Activated CD8-positive, alpha-beta T cell treated with anti-CD3 and anti-CD28 coated beads for 36 hours (primary cell): ENCODE measurements at regions not wholly inside any gene's neighbourhood (a gene's known extent, or its start where the extent isn't known, plus 50 kb on each side); places are given as distances from the start of the nearest gene placed in this dataset.

ENCODE experiments used
- ATAC-seq: fragments of 200-7000 bp; cut with Tn5 transposase; one replicate; pipeline ENCODE4 v1.10.0; 2021; ENCODE audit warnings: mild to moderate bottlenecking, moderate library complexity
- CTCF ChIA-PET: fragments of 350-600 bp; sonication (Branson Sonifier 250); formaldehyde crosslinking; loops from one replicate; lab custom pipeline; 2021; ENCODE audit warnings: antibody characterized with exemption; lab: Charles Lee
- POLR2A ChIA-PET: fragments of 350-600 bp; sonication (Branson Sonifier 250); formaldehyde crosslinking; loops from one replicate; lab custom pipeline; 2021; ENCODE audit warnings: antibody characterized with exemption; lab: Charles Lee
- DNase-seq: peaks from one replicate; pipeline ENCODE4 v3.0.0-alpha.2; 2020
- H3K27ac Mint-ChIP-seq: one replicate; pipeline ENCODE4 v1.8.0; 2021; ENCODE audit warnings: mild to moderate bottlenecking, mixed read lengths
- H3K27me3 Mint-ChIP-seq: one replicate; pipeline ENCODE4 v1.8.0; 2021; ENCODE audit warnings: mixed read lengths
- H3K36me3 Mint-ChIP-seq: one replicate; pipeline ENCODE4 v1.8.0; 2021; ENCODE audit warnings: low read depth, mixed read lengths
- H3K4me1 Mint-ChIP-seq: one replicate; pipeline ENCODE4 v1.8.0; 2021; ENCODE audit warnings: low read depth, mixed read lengths
- H3K4me3 Mint-ChIP-seq: one replicate; pipeline ENCODE4 v1.8.0; 2021; ENCODE audit warnings: mild to moderate bottlenecking, moderate library complexity, mixed read lengths
- H3K9me3 Mint-ChIP-seq: one replicate; pipeline ENCODE4 v1.8.0; 2021; ENCODE audit warnings: mixed read lengths
- CTCF ChIP-seq: fragments of 200-600 bp; IDR thresholded peaks from one replicate; pipeline ENCODE4 v1.8.0; 2022; ENCODE audit warnings: antibody characterized with exemption, mild to moderate bottlenecking
- intact Hi-C: fragments of 100-400 bp; cut with micrococcal nuclease; formaldehyde crosslinking; loops from one replicate; pipeline ENCODE4 v1.10.0; 2022

DNA sequence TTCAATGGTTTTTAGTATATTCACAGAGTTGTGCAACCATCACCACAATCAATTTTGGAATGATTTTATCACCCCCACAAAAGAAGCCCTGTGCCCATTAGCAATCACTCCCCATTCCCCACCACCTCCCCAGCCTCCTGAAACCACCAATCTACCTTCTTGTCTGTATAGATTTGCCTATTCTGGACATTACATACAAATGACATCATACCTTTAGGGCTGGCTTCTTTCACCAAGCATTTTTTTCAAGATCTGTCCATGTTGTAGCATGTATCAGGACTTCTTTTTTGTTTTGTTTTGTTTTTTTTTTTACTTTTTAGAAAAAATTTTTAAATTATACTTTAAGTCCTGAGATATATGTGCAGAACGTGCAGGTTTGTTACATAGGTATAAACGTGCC, 108.1 kb downstream of the RTL9 start:
- POLR2A ChIA-PET = no interaction called here
- no peak overlapping the region for H3K4me3 Mint-ChIP-seq
- no peak for ATAC-seq
- intact Hi-C loops = no loop called here
- CTCF ChIA-PET = no interaction called here
- TF ChIP-seq CTCF = no peak
- no peak overlapping the region for H3K27ac Mint-ChIP-seq
- H3K27me3 Mint-ChIP-seq = peaks cover 3% of the 10 kb centered on the region
- no peaks in the 10 kb centered on the region for H3K9me3 Mint-ChIP-seq
- H3K4me1 Mint-ChIP-seq = no peaks in the 10 kb centered on the region
- DNase-seq = no peak
- H3K36me3 Mint-ChIP-seq = no peaks in the 10 kb centered on the region

DNA sequence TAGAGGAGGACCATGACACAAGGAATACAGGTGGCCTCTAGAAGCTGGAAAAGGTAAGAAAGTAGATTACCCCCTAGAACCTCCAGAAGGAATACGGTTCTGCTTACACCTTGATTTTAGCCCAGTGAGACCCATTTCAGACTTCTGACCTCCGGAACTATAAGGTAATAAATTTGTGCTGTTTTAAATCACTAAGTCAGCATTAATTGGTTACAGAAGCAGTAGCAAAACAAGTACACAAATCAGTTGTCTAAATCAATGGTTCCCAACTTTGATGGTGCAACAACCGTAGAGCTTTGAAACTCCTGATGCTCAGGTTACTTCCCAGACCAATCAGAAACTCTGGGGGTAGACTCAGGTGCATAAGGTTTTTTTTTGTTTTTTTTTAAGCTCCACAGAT, 113.6 kb downstream of the RTL9 start:
- Mint-ChIP-seq H3K27me3 (peaks cover 3% of the 10 kb centered on the region), H3K36me3 (no peaks in the 10 kb centered on the region), H3K27ac (no peak overlapping the region), H3K4me3 (no peak overlapping the region), H3K9me3 (no peaks in the 10 kb centered on the region), H3K4me1 (no peaks in the 10 kb centered on the region)
- ATAC-seq (no peak), DNase-seq (no peak)
- intact Hi-C loops = no loop called here
- CTCF ChIA-PET = no interaction called here
- no peak for TF ChIP-seq CTCF
- POLR2A ChIA-PET = no interaction called here

DNA sequence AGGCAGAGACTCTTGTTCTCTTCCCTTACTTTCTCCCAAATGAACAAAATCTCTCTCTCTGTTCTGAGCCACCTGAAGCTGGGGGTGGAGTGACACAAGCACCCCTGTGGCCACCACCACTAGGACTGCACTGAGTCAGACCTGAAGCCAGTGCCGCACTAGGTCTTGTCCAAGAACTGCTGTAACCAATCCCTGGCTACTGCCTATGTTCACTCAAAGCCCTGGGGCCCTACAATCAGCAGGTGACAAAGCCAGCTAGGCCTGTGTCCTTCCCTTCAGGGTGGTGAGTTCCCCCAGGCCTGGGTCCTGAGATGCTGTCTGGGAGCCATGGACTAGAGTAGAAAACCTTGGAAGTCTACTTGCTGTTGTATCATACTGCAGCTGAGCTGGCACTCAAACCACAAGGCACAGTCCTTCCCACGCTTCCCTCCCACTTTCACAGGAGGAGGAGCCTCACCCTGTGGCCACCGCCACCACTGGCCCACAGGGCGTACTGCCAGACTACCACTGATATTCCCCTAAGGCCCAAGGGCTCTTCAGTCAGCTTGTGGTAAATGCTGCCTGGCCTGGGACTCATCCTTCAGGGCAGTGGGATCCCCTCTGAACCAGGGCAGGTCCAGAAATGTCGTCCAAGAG, 119.1 kb downstream of the RTL9 start:
- no peak for TF ChIP-seq CTCF
- no peaks in the 10 kb centered on the region for H3K4me1 Mint-ChIP-seq
- ChIA-PET POLR2A (no interaction called here), CTCF (no interaction called here)
- ATAC-seq (no peak), DNase-seq (no peak)
- H3K27me3 Mint-ChIP-seq = no peaks in the 10 kb centered on the region
- intact Hi-C loops = no loop called here
- H3K27ac Mint-ChIP-seq = no peak overlapping the region
- no peaks in the 10 kb centered on the region for H3K9me3 Mint-ChIP-seq
- H3K4me3 Mint-ChIP-seq = no peak overlapping the region
- H3K36me3 Mint-ChIP-seq = no peaks in the 10 kb centered on the region

GRCh38 chrX:110491846-110492620, 133.4 kb downstream of the RTL9 start:
- H3K4me3 Mint-ChIP-seq = no peak overlapping the region
- H3K4me1 Mint-ChIP-seq = no peaks in the 10 kb centered on the region
- peaks cover 2% of the 10 kb centered on the region for H3K27me3 Mint-ChIP-seq
- ATAC-seq = no peak
- intact Hi-C loops = no loop called here
- no peak for DNase-seq
- ChIA-PET POLR2A (no interaction called here), CTCF (no interaction called here)
- no peaks in the 10 kb centered on the region for H3K36me3 Mint-ChIP-seq
- no peaks in the 10 kb centered on the region for H3K9me3 Mint-ChIP-seq
- H3K27ac Mint-ChIP-seq = no peak overlapping the region
- no peak for TF ChIP-seq CTCF

DNA sequence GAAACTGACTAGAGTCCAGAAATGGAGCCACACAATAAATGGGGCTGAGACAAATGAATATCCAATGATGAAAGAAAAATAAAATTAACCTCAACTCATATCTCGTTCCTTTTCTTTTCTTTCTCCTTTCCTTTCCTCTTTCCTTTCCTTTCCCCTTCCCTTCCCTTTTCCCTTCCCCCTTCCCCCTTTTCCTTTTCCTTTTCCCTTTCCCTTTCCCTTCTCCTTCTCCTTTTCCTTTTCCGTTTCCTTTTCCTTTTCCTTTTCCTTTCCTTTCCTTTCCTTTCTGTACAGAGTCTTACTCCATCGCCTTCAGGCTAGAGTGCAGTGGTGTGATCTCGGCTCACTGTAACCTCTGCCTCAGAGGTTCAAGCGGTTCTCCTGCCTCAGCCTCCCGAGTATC, 146.3 kb downstream of the RTL9 start:
- no peak overlapping the region for H3K27ac Mint-ChIP-seq
- H3K4me3 Mint-ChIP-seq = no peak overlapping the region
- no peaks in the 10 kb centered on the region for H3K9me3 Mint-ChIP-seq
- no peaks in the 10 kb centered on the region for H3K27me3 Mint-ChIP-seq
- H3K4me1 Mint-ChIP-seq = no peaks in the 10 kb centered on the region
- ATAC-seq (no peak), DNase-seq (no peak)
- no peak for TF ChIP-seq CTCF
- POLR2A ChIA-PET = no interaction called here
- H3K36me3 Mint-ChIP-seq = no peaks in the 10 kb centered on the region
- intact Hi-C loops = no loop called here
- CTCF ChIA-PET = no interaction called here
